ENCODE measurements at regions not wholly inside any gene's neighbourhood (a gene's known extent, or its start where the extent isn't known, plus 50 kb on each side); places are given as distances from the start of the nearest gene placed in this dataset.

DNA sequence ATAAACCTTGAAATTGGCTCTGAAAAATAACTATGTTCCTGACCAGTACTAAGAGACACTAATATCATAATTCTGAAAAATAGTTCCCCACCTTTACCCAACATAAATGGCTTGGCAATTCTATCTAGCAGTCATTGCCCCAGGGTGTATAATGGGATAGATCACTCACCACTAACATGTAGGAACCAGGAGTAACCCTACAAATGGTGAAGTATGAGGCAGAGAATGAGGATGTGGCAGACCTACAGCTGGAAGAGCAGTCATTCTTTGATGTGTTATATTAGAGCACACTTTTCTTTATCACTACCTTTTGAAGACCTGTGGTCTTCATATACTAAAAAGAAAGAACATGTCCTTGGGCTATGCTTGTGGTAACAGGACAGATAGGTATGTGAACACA lies 136.5 kb upstream of the SYNDIG1 start:
- no peak for DNase-seq

- no peak for DNase-seq
Observed at GRCh38 chr20:24331939-24332338, 137.5 kb upstream of the SYNDIG1 start.

- DNase-seq, result no peak
Observed at GRCh38 chr20:24328901-24329300, 140.5 kb upstream of the SYNDIG1 start.

- DNase-seq, result no peak
Observed at GRCh38 chr20:24321973-24322372, 147.5 kb upstream of the SYNDIG1 start.

DNA sequence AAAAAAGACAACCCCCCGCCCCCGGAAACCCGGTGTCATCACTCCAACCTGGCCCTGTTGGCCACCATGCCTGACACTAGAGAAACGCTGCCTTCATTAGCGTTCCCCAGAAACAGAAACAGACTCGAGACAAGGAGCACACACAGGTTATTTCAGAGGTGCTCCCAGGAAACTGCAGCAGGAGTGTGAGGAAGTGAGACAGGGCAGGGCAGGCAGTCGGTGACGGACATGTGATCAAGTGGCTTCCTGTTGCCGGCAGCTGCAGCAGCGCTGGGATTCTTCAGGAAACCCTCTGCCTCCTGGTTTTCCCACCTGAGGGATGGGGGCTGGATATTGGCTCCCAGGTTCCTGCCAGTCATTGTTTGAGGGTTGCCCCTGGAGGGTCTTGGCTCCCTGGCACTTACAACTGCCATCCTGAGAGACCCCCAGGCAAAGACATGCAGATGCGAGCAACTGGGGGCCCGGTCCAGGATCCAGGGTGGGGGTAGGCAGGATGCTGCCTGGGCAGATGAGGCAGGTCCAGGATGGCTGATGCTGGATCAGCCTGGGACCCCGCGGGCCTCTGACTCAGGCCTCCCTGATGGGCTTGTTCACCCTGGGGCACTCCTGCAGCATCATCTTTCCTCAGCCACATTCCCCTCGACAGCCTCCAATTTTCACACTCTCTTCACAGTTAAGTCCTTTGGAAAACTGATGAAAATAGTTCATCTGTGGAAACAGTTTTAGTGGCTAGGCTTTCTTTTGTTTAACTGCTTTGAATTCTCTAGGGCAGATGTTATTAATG lies 150.7 kb upstream of the SYNDIG1 start:
- no peak for DNase-seq

DNA sequence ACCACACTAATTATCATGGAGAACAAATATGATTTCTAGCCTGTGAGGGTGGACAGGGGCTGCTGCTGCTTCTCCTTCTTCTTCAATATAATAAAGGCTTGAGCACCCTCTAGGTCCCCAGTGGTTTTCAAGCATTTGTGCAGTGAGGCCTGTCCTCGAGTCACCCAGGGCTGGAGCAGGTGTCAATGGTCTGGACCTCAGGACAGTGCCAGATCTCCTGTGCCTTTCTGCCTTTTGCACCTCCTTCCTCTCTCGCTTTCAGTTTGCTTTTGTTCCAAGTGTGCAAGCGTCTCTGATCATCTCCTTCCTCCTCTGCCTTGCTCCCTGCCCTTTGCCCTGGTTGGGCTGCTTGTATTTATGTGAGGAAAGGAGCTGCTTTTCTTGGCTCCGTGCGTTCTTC lies 152.2 kb upstream of the SYNDIG1 start:
- no peak for DNase-seq

DNA sequence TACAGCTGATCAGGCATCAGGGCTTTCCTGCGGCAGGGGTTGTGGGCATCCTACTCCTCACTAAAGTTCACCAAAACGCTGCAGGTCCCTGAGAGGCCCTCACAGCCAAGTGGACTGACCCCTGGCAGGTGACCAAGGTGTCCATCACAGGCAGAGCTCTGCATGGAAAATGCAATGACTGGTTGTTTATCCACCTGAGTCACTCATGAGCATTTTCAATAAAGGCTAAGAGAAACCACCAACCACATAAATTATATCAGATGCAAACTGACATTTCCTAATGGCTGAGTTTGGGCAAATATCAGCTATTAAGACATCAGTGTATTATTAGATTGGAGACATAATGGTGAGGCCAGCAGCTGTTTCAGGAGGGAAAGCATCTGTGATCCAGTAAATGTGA lies 152.7 kb upstream of the SYNDIG1 start:
- DNase-seq, result no peak

- no peak for DNase-seq
Observed at GRCh38 chr20:24314053-24314452, 155.4 kb upstream of the SYNDIG1 start.

DNA sequence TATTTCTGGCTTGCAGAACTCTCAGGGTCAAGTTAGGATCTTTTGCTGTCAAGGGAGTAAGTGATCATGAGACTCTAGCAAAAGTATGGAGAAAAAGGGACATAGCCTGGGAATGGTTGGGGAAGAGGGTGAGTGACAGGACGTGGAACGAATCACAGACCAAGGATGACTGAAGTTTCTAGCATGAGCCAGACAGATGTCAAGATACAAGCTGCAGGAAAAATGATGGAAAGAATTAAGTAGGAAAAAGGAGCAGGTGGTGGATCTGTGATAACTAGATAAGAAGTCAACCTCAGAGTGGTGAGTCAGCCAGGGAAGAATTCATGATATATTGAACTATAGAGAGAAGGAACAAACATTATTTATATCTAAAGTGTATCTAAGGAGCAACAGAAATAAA lies 159.8 kb upstream of the SYNDIG1 start:
- DNase-seq, result no peak

DNA sequence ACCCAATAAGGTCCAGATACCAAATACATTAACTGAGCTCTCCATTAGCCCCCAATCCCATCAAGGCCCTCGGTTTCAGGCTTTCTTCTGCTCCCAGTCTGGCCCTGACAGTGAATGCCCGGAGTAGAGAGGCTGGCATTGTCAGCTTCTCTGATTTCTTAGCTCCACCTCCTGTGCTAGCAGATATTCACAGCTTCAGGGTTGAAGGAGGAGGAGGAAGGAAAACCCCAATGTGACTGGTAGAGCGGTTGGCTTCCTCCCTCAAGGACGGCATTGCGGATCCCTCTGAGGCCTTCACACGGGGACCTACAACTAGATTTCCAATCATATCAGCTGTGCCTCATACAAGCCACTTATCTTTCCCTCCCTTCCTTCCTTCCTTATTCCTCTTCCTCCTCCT lies 164.1 kb upstream of the SYNDIG1 start:
- no peak for DNase-seq

DNA sequence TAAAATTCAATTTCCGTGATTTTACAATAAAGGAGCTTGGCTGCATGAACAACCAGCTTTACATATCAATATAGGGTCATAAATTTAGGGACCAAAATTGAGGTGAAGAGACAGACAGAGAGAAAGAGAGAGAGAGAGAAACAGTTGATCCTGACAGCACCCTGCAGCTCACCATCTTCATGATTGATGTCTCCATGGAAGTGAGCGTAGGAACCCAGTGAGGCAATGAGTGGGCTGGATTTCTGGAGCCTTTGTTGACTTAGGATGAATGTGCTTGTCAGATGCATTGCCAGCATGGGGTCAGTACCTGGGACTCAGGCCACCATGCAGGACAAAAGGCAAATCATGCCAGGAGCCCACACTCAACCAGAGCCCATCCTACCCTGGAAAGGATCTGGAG lies 165.1 kb upstream of the SYNDIG1 start:
- no peak for DNase-seq

DNA sequence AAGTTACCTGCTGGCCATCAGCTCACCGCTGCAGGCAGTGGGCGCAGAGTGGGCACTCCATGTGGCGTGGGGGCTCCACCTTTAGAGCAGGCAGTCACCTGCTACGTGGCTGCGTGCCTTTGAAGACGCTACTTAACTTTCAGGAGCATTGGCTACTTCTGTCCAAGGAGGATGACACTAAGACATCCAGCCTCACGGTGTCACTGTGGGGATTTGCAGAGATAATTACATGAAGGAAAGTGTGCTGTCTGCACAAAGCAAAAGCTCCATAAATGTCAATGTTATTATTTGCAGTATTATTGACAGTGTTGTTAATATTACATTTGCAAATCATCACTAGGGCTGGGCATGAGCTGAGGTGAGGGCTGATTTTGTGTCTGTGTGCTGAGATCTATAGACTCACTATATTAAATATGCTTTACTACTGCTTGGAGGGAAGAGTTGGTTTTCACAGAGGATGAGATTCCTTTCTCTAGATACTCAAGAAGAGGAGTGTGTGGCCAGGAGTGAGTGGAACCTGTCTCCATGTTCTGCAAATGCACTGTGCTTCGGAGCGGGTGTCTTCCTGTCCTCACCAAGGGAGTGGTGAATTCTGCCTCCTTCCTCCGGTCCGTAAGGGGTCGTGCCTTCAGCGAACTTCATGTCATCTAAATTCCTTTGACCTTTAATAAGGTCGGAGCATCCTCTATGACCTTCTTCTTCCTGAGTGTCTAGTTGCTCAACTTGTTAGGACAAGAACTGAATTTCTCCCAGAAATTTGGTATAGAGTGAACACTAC lies 165.8 kb upstream of the SYNDIG1 start:
- DNase-seq, result no peak

GRCh38 chr20:24297993-24298392 lies 171.4 kb upstream of the SYNDIG1 start:
- no peak for DNase-seq

- DNase-seq, result no peak
Observed at GRCh38 chr20:24296477-24297261, 172.8 kb upstream of the SYNDIG1 start.

DNA sequence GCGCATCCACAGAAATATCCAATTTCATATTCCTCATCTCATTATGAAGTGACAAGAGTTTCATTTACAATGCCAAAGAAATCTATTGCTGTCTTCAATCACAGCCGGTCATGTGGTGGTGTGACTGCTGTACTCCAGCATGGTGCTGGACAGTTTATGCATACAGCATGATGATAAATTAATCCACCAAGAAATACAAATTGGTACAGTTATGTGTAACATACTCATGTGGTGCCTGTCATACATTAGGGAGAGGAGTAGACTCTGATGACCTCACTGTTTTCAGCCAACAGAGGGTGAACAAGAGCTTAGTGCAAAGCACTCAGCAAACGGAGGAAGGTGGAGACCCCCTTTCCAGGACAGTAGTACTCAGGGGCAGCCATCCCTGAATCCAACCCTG lies 178.4 kb upstream of the SYNDIG1 start:
- no peak for DNase-seq

DNA sequence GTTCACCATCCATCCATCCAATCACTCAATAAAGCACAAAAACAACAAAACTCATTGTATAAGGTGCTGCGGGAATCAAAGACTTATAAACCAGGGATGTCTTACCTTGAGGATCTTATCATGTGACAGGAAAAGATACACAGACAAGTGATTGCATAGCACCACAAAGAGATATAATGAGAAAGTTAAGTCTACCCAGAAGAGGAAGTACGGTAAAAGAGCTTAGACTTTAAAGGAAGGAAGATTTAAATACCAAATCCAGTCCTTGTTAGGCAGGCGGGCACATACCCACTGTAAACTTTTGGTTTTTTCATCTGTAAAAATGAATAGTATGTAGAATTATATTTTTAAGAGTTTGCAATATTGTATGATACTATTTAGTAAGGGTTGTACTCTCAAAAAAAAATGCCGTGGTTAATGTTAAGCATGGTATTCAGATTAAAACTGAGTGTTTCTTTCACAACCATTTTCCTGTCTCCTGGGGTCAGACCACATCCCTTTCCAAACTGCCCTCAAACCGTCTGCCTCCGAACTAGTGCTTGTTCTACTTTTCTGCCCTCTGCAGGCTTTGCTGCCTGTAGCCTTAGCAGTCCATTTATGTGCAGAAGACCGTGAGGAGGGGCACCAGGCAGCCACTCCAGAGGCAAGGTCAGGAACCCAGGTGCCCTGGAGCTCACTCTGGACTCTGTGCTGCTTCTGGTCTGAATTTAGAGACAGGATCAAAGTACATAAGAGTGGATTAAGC lies 179.5 kb upstream of the SYNDIG1 start:
- no peak for DNase-seq

- no peak for DNase-seq
Observed at GRCh38 chr20:24283186-24283585, 186.2 kb upstream of the SYNDIG1 start.

DNA sequence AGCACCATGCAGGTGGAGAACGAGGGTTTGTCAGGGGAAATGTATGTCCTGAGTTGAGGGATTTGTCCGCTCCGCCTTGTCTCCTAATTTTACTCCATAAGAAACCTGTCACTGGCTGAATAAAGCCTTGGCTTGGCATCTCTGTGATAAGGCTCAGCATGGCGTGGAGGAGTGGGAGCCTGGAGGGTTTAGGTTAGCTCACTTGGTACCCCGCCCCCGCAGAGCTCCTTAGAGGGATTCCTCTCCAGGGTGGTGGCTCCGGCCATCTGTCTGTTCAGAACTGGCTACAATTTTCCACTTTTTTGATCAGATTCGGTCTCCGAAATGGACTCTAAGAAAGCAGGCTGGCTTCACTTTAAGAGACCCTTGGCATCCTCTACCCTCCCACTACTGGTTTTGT lies 192.2 kb upstream of the SYNDIG1 start:
- no peak for DNase-seq

GRCh38 chr20:24275946-24276705 lies 193.3 kb upstream of the SYNDIG1 start:
- DNase-seq, result no peak

DNA sequence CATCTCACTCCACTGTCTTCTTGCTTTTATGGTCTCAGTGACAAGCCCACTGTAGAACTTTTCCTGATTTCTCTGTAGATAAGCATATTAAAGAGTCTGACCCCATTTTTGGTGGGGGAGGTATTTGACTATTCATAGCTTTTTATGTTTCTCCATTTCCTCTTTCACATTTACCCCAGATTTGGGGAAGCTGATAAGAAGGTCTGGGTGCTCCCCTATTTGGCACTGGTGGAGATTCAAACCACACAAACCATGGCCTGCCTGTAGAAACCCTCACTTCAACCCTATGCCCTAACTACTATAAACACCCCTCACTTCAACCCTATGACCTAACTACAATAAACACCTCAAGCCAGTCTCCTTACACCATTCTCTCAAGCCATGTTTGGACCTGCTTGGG lies 196.2 kb upstream of the SYNDIG1 start:
- no peak for DNase-seq

- no peak for DNase-seq
Observed at GRCh38 chr20:24261351-24261750, 208.1 kb upstream of the SYNDIG1 start.

GRCh38 chr20:24257171-24257570 lies 212.3 kb upstream of the SYNDIG1 start:
- no peak for DNase-seq
